IMR-90 (cell line): ENCODE measurements at regions not wholly inside any gene's neighbourhood (a gene's known extent, or its start where the extent isn't known, plus 50 kb on each side); places are given as distances from the start of the nearest gene placed in this dataset.

Experiments used
- ATAC-seq: fragments of 200-7000 bp; cut with Tn5 transposase; 2 replicates; pipeline ENCODE4 v1.9.1; 2020; ENCODE audit warnings: low read depth, mild to moderate bottlenecking, moderate library complexity
- BruUV-seq: library from RNA; stranded (reverse); fragments of 400-500 nt; replicated peaks from 2 replicates; lab custom pipeline; 2021; lab: Mats Ljungman, UMichigan
- CTCF ChIA-PET: fragments of 300-600 bp; formaldehyde crosslinking; extraction: SDS; loops from one replicate; lab custom pipeline; 2021; ENCODE audit warnings: antibody characterized with exemption; lab: Yijun Ruan, JAX
- POLR2A ChIA-PET: fragments of 300-600 bp; sonication (Branson Sonifier 250); formaldehyde crosslinking; loops from one replicate; lab custom pipeline; 2022; ENCODE audit warnings: antibody characterized with exemption; ENCODE audit not compliant: unreplicated experiment; lab: Charles Lee
- DNase-seq: peaks from one replicate; pipeline ENCODE4 v3.0.0; 2013
- H2AFZ ChIP-seq: replicated peaks from 2 replicates; pipeline ENCODE3; 2013; ENCODE audit warnings: low read length, mild to moderate bottlenecking; ENCODE audit not compliant: poor library complexity
- H2AK5ac ChIP-seq: 2 replicates; pipeline ENCODE4 v1.6.1; 2013; ENCODE audit warnings: low read depth, low read length, inconsistent platforms
- H2AK9ac ChIP-seq: replicated peaks from 2 replicates; pipeline ENCODE3; 2013; ENCODE audit warnings: mild to moderate bottlenecking, low read depth, low read length, moderate library complexity; ENCODE audit not compliant: poor library complexity
- H2BK120ac ChIP-seq: 2 replicates; pipeline ENCODE4 v1.6.1; 2013; ENCODE audit warnings: low read depth, low read length, inconsistent platforms
- H2BK15ac ChIP-seq: 3 replicates; pipeline ENCODE4 v1.6.1; 2013; ENCODE audit warnings: low read depth, low read length, inconsistent platforms
- H2BK20ac ChIP-seq: 2 replicates; pipeline ENCODE4 v1.6.1; 2013; ENCODE audit warnings: low read depth, mild to moderate bottlenecking, inconsistent platforms, low read length, moderate library complexity
- H2BK5ac ChIP-seq: 2 replicates; pipeline ENCODE4 v1.6.1; 2013; ENCODE audit warnings: mild to moderate bottlenecking, low read depth, low read length, inconsistent platforms; ENCODE audit not compliant: poor library complexity, severe bottlenecking
- H3K14ac ChIP-seq: replicated peaks from 2 replicates; pipeline ENCODE4 v1.6.1; 2013; ENCODE audit warnings: low read depth, low read length, inconsistent platforms
- H3K18ac ChIP-seq: 2 replicates; pipeline ENCODE4 v1.6.1; 2013; ENCODE audit warnings: low read depth, low read length, control low read depth
- H3K23ac ChIP-seq: 2 replicates; pipeline ENCODE4 v1.6.1; 2013; ENCODE audit warnings: low read depth, low read length, inconsistent platforms
- H3K27ac ChIP-seq: 2 replicates; pipeline ENCODE4 v1.5.1; 2013; ENCODE audit warnings: mild to moderate bottlenecking, control low read depth, low read length; ENCODE audit not compliant: insufficient read depth
- H3K27me3 ChIP-seq: 2 replicates; pipeline ENCODE4 v1.6.1; 2013; ENCODE audit warnings: low read length; ENCODE audit not compliant: control insufficient read depth, insufficient read depth
- H3K36me3 ChIP-seq: 2 replicates; pipeline ENCODE4 v1.6.1; 2013; ENCODE audit warnings: low read length, mixed read lengths; ENCODE audit not compliant: control insufficient read depth, insufficient read depth
- H3K4ac ChIP-seq: 2 replicates; pipeline ENCODE4 v1.6.1; 2013; ENCODE audit warnings: low read depth, low read length, inconsistent platforms
- H3K4me1 ChIP-seq: 2 replicates; pipeline ENCODE4 v1.6.1; 2013; ENCODE audit warnings: low read length, mixed read lengths; ENCODE audit not compliant: control insufficient read depth, insufficient read depth
- H3K4me2 ChIP-seq: 2 replicates; pipeline ENCODE4 v1.6.1; 2013; ENCODE audit warnings: low read depth, mild to moderate bottlenecking, control low read depth, low read length, moderate library complexity
- H3K4me3 ChIP-seq: 2 replicates; pipeline ENCODE4 v1.5.1; 2013; ENCODE audit warnings: low read depth, mild to moderate bottlenecking, control low read depth, low read length, moderate library complexity; ENCODE audit not compliant: insufficient read depth
- H3K56ac ChIP-seq: 2 replicates; pipeline ENCODE4 v1.6.1; 2013; ENCODE audit warnings: low read length, inconsistent platforms; ENCODE audit not compliant: insufficient read depth; ENCODE audit errors: extremely low read depth
- H3K79me1 ChIP-seq, 2 experiments: 2 replicates each; pipeline ENCODE4 v1.6.1; 2013; ENCODE audit warnings: low read length in 2 of 2, inconsistent platforms in 1 of 2, low read depth in 1 of 2
- H3K9ac ChIP-seq: 2 replicates; pipeline ENCODE4 v1.6.1; 2013; ENCODE audit warnings: low read depth, low read length, control low read depth
- H3K9me1 ChIP-seq: 2 replicates; pipeline ENCODE4 v1.6.1; 2013; ENCODE audit warnings: low read length, inconsistent platforms; ENCODE audit not compliant: insufficient read depth
- H3K9me3 ChIP-seq: 2 replicates; pipeline ENCODE4 v1.6.1; 2013; ENCODE audit warnings: low read length; ENCODE audit not compliant: control insufficient read depth, insufficient read depth
- H4K20me1 ChIP-seq: 2 replicates; pipeline ENCODE4 v1.6.1; 2013; ENCODE audit warnings: low read length, inconsistent platforms; ENCODE audit not compliant: insufficient read depth
- H4K5ac ChIP-seq: 2 replicates; pipeline ENCODE4 v1.6.1; 2013; ENCODE audit warnings: mild to moderate bottlenecking, low read depth, low read length, control low read depth
- H4K8ac ChIP-seq, 2 experiments: 2 replicates each; pipeline ENCODE4 v1.6.1; 2013; ENCODE audit warnings: low read depth in 2 of 2, low read length in 2 of 2, control low read depth in 1 of 2, inconsistent platforms in 1 of 2
- H4K91ac ChIP-seq: 2 replicates; pipeline ENCODE4 v1.6.1; 2013; ENCODE audit warnings: low read depth, low read length, inconsistent platforms; ENCODE audit not compliant: insufficient read depth
- BHLHE40 ChIP-seq: fragments of 150-350 bp; IDR thresholded peaks from 2 replicates; pipeline ENCODE4 v1.6.1; 2016; ENCODE audit warnings: mild to moderate bottlenecking, low read depth, low read length
- CEBPB ChIP-seq: IDR thresholded peaks from 2 replicates; pipeline ENCODE4 v1.6.1; 2012; ENCODE audit warnings: low read depth, low read length, improper control_type of control experiment
- CHD1 ChIP-seq: IDR thresholded peaks from 2 replicates; pipeline ENCODE4 v1.6.1; 2012; ENCODE audit warnings: low read depth, low read length, improper control_type of control experiment
- ELK1 ChIP-seq: fragments of 150-350 bp; IDR thresholded peaks from 2 replicates; pipeline ENCODE4 v1.6.1; 2016; ENCODE audit warnings: low read depth, mild to moderate bottlenecking, low read length, moderate library complexity, borderline replicate concordance
- FOS ChIP-seq: fragments of 150-350 bp; IDR thresholded peaks from 2 replicates; pipeline ENCODE4 v1.6.1; 2016; ENCODE audit warnings: low read depth, low read length
- MAFK ChIP-seq: IDR thresholded peaks from 2 replicates; pipeline ENCODE4 v1.6.1; 2012; ENCODE audit warnings: low read depth, low read length, improper control_type of control experiment
- MAZ ChIP-seq: IDR thresholded peaks from 2 replicates; pipeline ENCODE4 v1.6.1; 2012; ENCODE audit warnings: low read depth, mild to moderate bottlenecking, low read length, improper control_type of control experiment, moderate library complexity, borderline replicate concordance
- MXI1 ChIP-seq: IDR thresholded peaks from 2 replicates; pipeline ENCODE4 v1.6.1; 2012; ENCODE audit warnings: low read depth, mild to moderate bottlenecking, low read length, moderate library complexity, borderline replicate concordance
- NFE2L2 ChIP-seq: fragments of 150-350 bp; IDR thresholded peaks from 2 replicates; pipeline ENCODE4 v1.6.1; 2016; ENCODE audit warnings: low read depth, mild to moderate bottlenecking, low read length
- POLR2A ChIP-seq: IDR thresholded peaks from 2 replicates; pipeline ENCODE4 v1.6.1; 2012; ENCODE audit warnings: mild to moderate bottlenecking, low read depth, low read length
- RAD21 ChIP-seq: IDR thresholded peaks from 2 replicates; pipeline ENCODE4 v1.6.1; 2012; ENCODE audit warnings: low read length, improper control_type of control experiment
- RCOR1 ChIP-seq: IDR thresholded peaks from 2 replicates; pipeline ENCODE4 v1.6.1; 2012; ENCODE audit warnings: mild to moderate bottlenecking, low read length, improper control_type of control experiment; ENCODE audit not compliant: insufficient replicate concordance
- RFX5 ChIP-seq: IDR thresholded peaks from 2 replicates; pipeline ENCODE4 v1.8.0; 2012; ENCODE audit warnings: low read depth, mild to moderate bottlenecking, low read length, moderate library complexity
- SMC3 ChIP-seq: fragments of 150-350 bp; IDR thresholded peaks from 2 replicates; pipeline ENCODE4 v1.6.1; 2016; ENCODE audit warnings: low read depth, mild to moderate bottlenecking, antibody characterized with exemption, low read length, moderate library complexity
- USF2 ChIP-seq: fragments of 150-350 bp; IDR thresholded peaks from 2 replicates; pipeline ENCODE4 v1.6.1; 2017; ENCODE audit warnings: mild to moderate bottlenecking, antibody characterized with exemption, low read length, low read depth
- WGBS, 2 experiments: methylation state at CpG; one replicate each; pipeline versions ENCODE4 v1.1.5 to v1.1.7; 2013; ENCODE audit warnings: missing lambda C conversion rate in 2 of 2; ENCODE audit not compliant: insufficient read length in 1 of 2; ENCODE audit errors: extremely low coverage in 2 of 2; 5-methylcytosine and 5-hydroxymethylcytosine counted together
- dilution Hi-C: fragments of 300-500 bp; cut with HindIII; formaldehyde crosslinking; loops from one replicate; pipeline ENCODE4 v1.14.3; 2018; ENCODE audit warnings: low sequenced_read_pairs; ENCODE audit not compliant: unreplicated experiment
- in situ Hi-C: fragments of 300-500 bp; cut with MboI; formaldehyde crosslinking; loops from 3 replicates; pipeline ENCODE4 v1.14.3; 2019; ENCODE audit warnings: low sequenced_read_pairs, inconsistent platforms, mixed read lengths
- intact Hi-C: fragments of 100-400 bp; cut with micrococcal nuclease; formaldehyde crosslinking; loops from 2 replicates; pipeline ENCODE4 v1.10.0; 2022
- TF ChIP-seq, protein P1 (sequence below): conservative IDR thresholded peaks from 2 replicates; pipeline ENCODE4 v1.5.1; 2012; ENCODE audit warnings: mild to moderate bottlenecking, low read depth, low read length, improper control_type of control experiment

DNA sequence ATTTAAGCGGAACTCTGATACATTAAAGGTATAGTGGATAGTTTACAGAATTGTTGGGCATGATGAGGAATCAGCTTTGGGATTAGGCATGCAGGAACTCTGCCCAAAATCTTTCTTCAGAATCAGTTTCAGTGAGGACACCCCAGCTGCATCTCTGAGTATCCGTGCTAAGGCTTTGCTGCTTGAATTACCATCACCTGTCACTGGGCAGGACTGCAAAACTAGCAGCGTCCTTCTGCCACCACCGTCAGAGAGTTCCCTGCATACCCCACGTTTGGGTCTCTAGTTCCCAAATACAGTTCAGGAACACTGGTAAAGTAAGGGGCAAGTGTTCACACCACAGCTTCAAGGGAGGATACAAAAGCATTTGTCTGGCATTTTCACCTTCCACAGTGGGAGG lies 164.6 kb upstream of the ARHGEF26 start:
- H2AK9ac ChIP-seq = no peak overlapping the region
- no peaks in the 10 kb centered on the region for H3K36me3 ChIP-seq
- ChIA-PET POLR2A (no interaction called here), CTCF (interaction anchor here (0.7 kb wide), 1 partner anchor 931 kb away, joined by 4 read pairs; no protein-coding TSS in a partner anchor)
- H2BK5ac ChIP-seq = no peak overlapping the region
- H3K79me1 ChIP-seq = no peaks in the 10 kb centered on the region
- no peak overlapping the region for H2BK120ac ChIP-seq
- H3K27ac ChIP-seq = no peak overlapping the region
- WGBS, 2 experiments = 83% methylated on average over 2 of the region's 5 CpGs; no CpG with 5 or more reads in 1 of the 2 experiments
- no peak overlapping the region for H4K8ac ChIP-seq
- no peak overlapping the region for H3K4me3 ChIP-seq
- no peak for DNase-seq
- no peaks in the 10 kb centered on the region for H3K27me3 ChIP-seq
- no peaks in the 10 kb centered on the region for H3K4me1 ChIP-seq
- no peak overlapping the region for H2BK20ac ChIP-seq
- H3K9me1 ChIP-seq = no peaks in the 10 kb centered on the region
- no peak for ATAC-seq
- H3K23ac ChIP-seq = no peak overlapping the region
- no peak overlapping the region for H3K14ac ChIP-seq
- BruUV-seq = no TSS peak
- intact Hi-C loops (no loop called here), dilution Hi-C loops (no loop called here), in situ Hi-C loops (no loop called here)
- H2AFZ ChIP-seq = no peak overlapping the region
- H3K18ac ChIP-seq = no peak overlapping the region
- no peak overlapping the region for H3K4ac ChIP-seq
- H2BK15ac ChIP-seq = no peak overlapping the region
- no peak overlapping the region for H4K91ac ChIP-seq
- no peak overlapping the region for H3K56ac ChIP-seq
- H3K9me3 ChIP-seq = no peaks in the 10 kb centered on the region
- H3K4me2 ChIP-seq = no peak overlapping the region
- H4K5ac ChIP-seq = no peak overlapping the region
- no peaks in the 10 kb centered on the region for H4K20me1 ChIP-seq
- no peak overlapping the region for H2AK5ac ChIP-seq
- no peak overlapping the region for H3K9ac ChIP-seq
- TF ChIP-seq POLR2A (no peak), RCOR1 (no peak), ELK1 (no peak), CHD1 (no peak), MXI1 (no peak), RFX5 (no peak), NFE2L2 (no peak), FOS (no peak), MAZ (no peak), BHLHE40 (no peak), RAD21 (no peak), USF2 (no peak), SMC3 (no peak), MAFK (no peak), CEBPB (no peak)
- TF ChIP-seq, protein P1, sequence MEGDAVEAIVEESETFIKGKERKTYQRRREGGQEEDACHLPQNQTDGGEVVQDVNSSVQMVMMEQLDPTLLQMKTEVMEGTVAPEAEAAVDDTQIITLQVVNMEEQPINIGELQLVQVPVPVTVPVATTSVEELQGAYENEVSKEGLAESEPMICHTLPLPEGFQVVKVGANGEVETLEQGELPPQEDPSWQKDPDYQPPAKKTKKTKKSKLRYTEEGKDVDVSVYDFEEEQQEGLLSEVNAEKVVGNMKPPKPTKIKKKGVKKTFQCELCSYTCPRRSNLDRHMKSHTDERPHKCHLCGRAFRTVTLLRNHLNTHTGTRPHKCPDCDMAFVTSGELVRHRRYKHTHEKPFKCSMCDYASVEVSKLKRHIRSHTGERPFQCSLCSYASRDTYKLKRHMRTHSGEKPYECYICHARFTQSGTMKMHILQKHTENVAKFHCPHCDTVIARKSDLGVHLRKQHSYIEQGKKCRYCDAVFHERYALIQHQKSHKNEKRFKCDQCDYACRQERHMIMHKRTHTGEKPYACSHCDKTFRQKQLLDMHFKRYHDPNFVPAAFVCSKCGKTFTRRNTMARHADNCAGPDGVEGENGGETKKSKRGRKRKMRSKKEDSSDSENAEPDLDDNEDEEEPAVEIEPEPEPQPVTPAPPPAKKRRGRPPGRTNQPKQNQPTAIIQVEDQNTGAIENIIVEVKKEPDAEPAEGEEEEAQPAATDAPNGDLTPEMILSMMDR = no peak
